SK-N-MC (cell line): ENCODE measurements at regions not wholly inside any gene's neighbourhood (a gene's known extent, or its start where the extent isn't known, plus 50 kb on each side); places are given as distances from the start of the nearest gene placed in this dataset.

ENCODE experiments used
- DNase-seq: peaks from one replicate; pipeline ENCODE4 v3.0.0-alpha.2; 2011; ENCODE audit warnings: low read depth, low spot score
- H3K27ac ChIP-seq: fragments of 200-600 bp; sonication (generic); 2 replicates; pipeline ENCODE4 v1.5.1; 2016; ENCODE audit warnings: mixed run types
- H3K36me3 ChIP-seq: fragments of 200-600 bp; sonication (generic); 2 replicates; pipeline ENCODE4 v1.6.1; 2017; ENCODE audit warnings: antibody characterized with exemption, low read length, mixed read lengths; ENCODE audit not compliant: insufficient read depth
- H3K4me3 ChIP-seq: fragments of 200-600 bp; sonication (generic); 2 replicates; pipeline ENCODE4 v1.5.1; 2016
- H3K9ac ChIP-seq: fragments of 200-600 bp; sonication (generic); 2 replicates; pipeline ENCODE4 v1.8.0; 2017; ENCODE audit warnings: mixed run types, mixed read lengths; ENCODE audit not compliant: insufficient read length
- H3K9me3 ChIP-seq: fragments of 200-600 bp; sonication (generic); 2 replicates; pipeline ENCODE4 v1.6.1; 2017; ENCODE audit warnings: low read depth, mild to moderate bottlenecking, antibody characterized with exemption, low read length, moderate library complexity, mixed read lengths
- EZH2 ChIP-seq: fragments of 200-600 bp; sonication (generic); IDR thresholded peaks from one replicate; pipeline ENCODE4 v1.6.1; 2017; ENCODE audit warnings: antibody characterized with exemption
- FOXP2 ChIP-seq: optimal IDR thresholded peaks from 2 replicates; pipeline ENCODE3; 2011; ENCODE audit warnings: mild to moderate bottlenecking, moderate library complexity; ENCODE audit not compliant: insufficient read depth; ENCODE audit errors: extremely low read length, control extremely low read depth
- POLR2AphosphoS5 ChIP-seq: IDR thresholded peaks from 2 replicates; pipeline ENCODE4 v1.6.1; 2012; ENCODE audit warnings: mild to moderate bottlenecking, low read depth, low read length, borderline replicate concordance

GRCh38 chr5:20213803-20214202 lies 225.8 kb upstream of the CDH18 start:
- Histone ChIP-seq H3K9me3 (no peaks in the 10 kb centered on the region), H3K36me3 (no peaks in the 10 kb centered on the region), H3K9ac (no peak overlapping the region), H3K27ac (no peak overlapping the region), H3K4me3 (no peak overlapping the region)
- TF ChIP-seq FOXP2, result no peak
- no peak for TF ChIP-seq EZH2
- TF ChIP-seq POLR2AphosphoS5, result no peak
- no peak for DNase-seq

DNA sequence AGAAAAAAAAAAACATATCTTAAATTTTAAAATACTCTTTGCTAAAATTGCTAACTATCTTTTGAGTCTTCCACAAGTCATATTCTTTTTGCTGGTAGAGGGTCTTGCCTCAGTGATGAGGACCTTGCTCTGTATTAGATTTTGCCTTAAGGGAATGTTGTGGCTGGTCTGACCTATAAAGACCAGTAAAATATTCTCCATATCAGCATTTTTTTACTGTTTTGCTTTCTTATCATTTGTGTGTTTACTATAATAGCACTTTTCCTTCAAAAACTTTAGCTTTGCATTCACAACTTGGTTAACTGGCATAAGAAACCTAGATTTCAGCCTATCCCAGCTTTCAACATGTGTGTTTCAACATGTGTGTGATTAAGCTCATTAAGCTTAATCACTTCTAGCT lies 224.7 kb upstream of the CDH18 start:
- no peak overlapping the region for H3K9ac ChIP-seq
- no peak for DNase-seq
- H3K4me3 ChIP-seq, result no peak overlapping the region
- H3K9me3 ChIP-seq, result no peaks in the 10 kb centered on the region
- H3K27ac ChIP-seq, result no peak overlapping the region
- no peak for TF ChIP-seq FOXP2
- TF ChIP-seq POLR2AphosphoS5, result no peak
- TF ChIP-seq EZH2, result no peak
- H3K36me3 ChIP-seq, result no peaks in the 10 kb centered on the region

DNA sequence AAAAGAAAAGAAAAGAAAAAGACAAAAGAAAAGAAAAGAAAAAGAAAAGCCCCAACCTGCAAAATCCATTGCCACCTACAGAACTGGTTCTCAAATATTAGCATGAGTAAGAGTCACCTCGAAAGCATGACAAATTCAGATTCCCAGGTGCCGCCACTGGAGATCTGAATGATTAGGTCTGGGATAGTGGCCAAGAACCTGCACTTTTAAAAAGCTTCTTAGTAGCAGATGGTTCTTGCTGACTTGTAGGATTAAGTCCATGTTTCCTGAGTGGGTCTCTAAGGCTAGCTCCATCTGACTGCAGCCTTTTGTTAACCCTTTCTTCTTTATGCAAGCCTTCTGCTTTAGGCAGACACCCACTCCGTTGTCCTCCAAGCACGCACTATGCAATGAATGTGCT lies 178.5 kb upstream of the CDH18 start:
- TF ChIP-seq POLR2AphosphoS5 (no peak), EZH2 (no peak), FOXP2 (no peak)
- Histone ChIP-seq H3K4me3 (no peak overlapping the region), H3K36me3 (no peaks in the 10 kb centered on the region), H3K27ac (no peak overlapping the region), H3K9ac (no peak overlapping the region), H3K9me3 (no peaks in the 10 kb centered on the region)
- DNase-seq, result no peak

DNA sequence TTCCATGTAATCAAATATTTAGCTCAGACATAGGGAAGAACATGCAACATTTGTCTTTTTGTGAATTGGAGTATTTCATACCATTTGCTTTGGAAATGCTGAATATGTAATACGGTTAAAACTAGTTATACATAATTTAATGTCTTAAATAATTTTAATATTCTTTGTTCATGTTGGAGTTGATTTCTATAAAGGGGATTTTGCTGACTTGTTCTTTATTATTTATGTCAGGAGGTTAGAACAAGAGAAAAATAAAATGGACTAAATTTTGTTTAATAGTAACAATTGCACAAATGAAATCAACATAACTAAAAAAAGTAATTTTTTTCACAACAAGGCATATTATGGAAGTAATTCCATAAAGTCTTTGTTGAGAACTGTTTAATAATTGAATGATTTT lies 170.0 kb upstream of the CDH18 start:
- Histone ChIP-seq H3K9ac (no peak overlapping the region), H3K4me3 (no peak overlapping the region), H3K36me3 (no peaks in the 10 kb centered on the region), H3K9me3 (no peaks in the 10 kb centered on the region), H3K27ac (no peak overlapping the region)
- no peak for DNase-seq
- TF ChIP-seq FOXP2, result no peak
- TF ChIP-seq EZH2, result no peak
- TF ChIP-seq POLR2AphosphoS5, result no peak

- Histone ChIP-seq H3K9me3 (no peaks in the 10 kb centered on the region), H3K27ac (no peak overlapping the region), H3K4me3 (no peak overlapping the region), H3K9ac (no peak overlapping the region), H3K36me3 (no peaks in the 10 kb centered on the region)
- no peak for TF ChIP-seq FOXP2
- no peak for TF ChIP-seq POLR2AphosphoS5
- no peak for TF ChIP-seq EZH2
- no peak for DNase-seq
Measured at GRCh38 chr5:20157089-20157488, 169.1 kb upstream of the CDH18 start.

DNA sequence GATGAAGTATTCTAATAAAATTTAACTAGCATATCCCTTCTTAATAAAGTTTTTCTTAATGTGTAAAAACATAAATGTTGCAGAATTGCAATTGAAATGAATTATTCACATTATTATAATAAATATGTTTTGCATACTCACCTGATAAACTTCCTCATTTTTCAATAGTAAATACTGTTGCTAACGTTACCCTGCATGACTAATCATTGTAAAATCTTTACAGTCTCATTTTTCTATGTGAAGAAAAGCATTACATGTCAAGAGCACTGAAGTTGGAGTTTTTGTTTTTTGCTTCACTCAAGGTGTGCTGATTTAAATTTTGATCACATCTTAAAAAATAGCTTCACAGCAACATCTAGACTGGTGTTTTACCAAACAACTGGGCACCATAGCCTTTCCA lies 157.2 kb upstream of the CDH18 start:
- Histone ChIP-seq H3K9me3 (no peaks in the 10 kb centered on the region), H3K27ac (no peak overlapping the region), H3K9ac (no peak overlapping the region), H3K4me3 (no peak overlapping the region), H3K36me3 (no peaks in the 10 kb centered on the region)
- DNase-seq, result no peak
- TF ChIP-seq EZH2, result no peak
- no peak for TF ChIP-seq POLR2AphosphoS5
- no peak for TF ChIP-seq FOXP2

GRCh38 chr5:20129501-20129900 lies 141.5 kb upstream of the CDH18 start:
- Histone ChIP-seq H3K9me3 (no peaks in the 10 kb centered on the region), H3K4me3 (no peak overlapping the region), H3K36me3 (no peaks in the 10 kb centered on the region), H3K9ac (no peak overlapping the region), H3K27ac (no peak overlapping the region)
- DNase-seq, result no peak
- no peak for TF ChIP-seq FOXP2
- no peak for TF ChIP-seq EZH2
- no peak for TF ChIP-seq POLR2AphosphoS5

- no peak for DNase-seq
- Histone ChIP-seq H3K4me3 (no peak overlapping the region), H3K27ac (no peak overlapping the region), H3K36me3 (no peaks in the 10 kb centered on the region), H3K9ac (no peak overlapping the region), H3K9me3 (no peaks in the 10 kb centered on the region)
- no peak for TF ChIP-seq EZH2
- no peak for TF ChIP-seq POLR2AphosphoS5
- no peak for TF ChIP-seq FOXP2
Measured at GRCh38 chr5:20128343-20128742, 140.3 kb upstream of the CDH18 start.

DNA sequence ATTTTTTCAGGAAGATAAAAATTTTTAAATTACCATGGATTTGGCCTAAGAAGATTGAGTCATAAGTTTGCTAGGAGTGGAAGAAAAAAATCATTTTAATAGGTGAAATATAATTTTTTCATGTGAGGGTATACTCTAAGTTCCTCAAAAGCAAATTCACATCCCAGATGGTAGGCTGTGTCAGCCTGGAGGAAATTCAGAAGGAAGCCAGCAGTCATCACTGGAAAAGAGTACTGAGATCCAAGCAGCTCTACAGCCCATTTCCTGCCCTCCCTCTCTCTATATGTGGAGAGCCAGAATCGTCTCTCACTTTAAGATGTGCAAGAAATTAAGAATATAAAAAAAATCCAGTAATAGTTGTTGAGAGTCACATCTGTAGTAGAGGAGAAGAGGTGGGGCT lies 126.5 kb upstream of the CDH18 start:
- Histone ChIP-seq H3K4me3 (no peak overlapping the region), H3K9me3 (no peaks in the 10 kb centered on the region), H3K36me3 (no peaks in the 10 kb centered on the region), H3K9ac (no peak overlapping the region), H3K27ac (no peak overlapping the region)
- TF ChIP-seq FOXP2, result no peak
- TF ChIP-seq EZH2, result no peak
- TF ChIP-seq POLR2AphosphoS5, result no peak
- DNase-seq, result no peak

DNA sequence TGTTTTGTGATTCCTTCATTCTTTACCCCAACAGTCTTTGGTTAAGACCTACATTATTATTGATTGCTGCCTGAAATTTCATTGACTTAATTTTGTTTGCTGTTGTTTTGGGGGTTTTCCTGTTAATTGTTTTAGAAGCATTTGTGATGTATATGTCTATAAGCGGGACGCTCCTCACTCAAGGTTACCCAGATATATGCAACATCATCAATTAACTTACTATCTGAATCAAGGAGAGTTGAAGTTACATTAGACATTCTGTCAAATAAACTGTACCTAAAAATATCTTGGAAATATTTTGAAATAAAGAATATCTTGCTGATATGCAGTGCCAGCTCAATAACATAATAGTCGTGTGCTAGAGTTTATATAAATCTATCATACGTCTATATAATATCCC lies 125.9 kb upstream of the CDH18 start:
- Histone ChIP-seq H3K36me3 (no peaks in the 10 kb centered on the region), H3K27ac (no peak overlapping the region), H3K9me3 (no peaks in the 10 kb centered on the region), H3K4me3 (no peak overlapping the region), H3K9ac (no peak overlapping the region)
- TF ChIP-seq EZH2 (no peak), POLR2AphosphoS5 (no peak), FOXP2 (no peak)
- no peak for DNase-seq
